IMR-90 (cell line): ENCODE measurements at regions not wholly inside any gene's neighbourhood (a gene's known extent, or its start where the extent isn't known, plus 50 kb on each side); places are given as distances from the start of the nearest gene placed in this dataset.

Experiments used
- ATAC-seq: fragments of 200-7000 bp; cut with Tn5 transposase; 2 replicates; pipeline ENCODE4 v1.9.1; 2020; ENCODE audit warnings: low read depth, mild to moderate bottlenecking, moderate library complexity
- BruUV-seq: library from RNA; stranded (reverse); fragments of 400-500 nt; replicated peaks from 2 replicates; lab custom pipeline; 2021; lab: Mats Ljungman, UMichigan
- CTCF ChIA-PET: fragments of 300-600 bp; formaldehyde crosslinking; extraction: SDS; loops from one replicate; lab custom pipeline; 2021; ENCODE audit warnings: antibody characterized with exemption; lab: Yijun Ruan, JAX
- POLR2A ChIA-PET: fragments of 300-600 bp; sonication (Branson Sonifier 250); formaldehyde crosslinking; loops from one replicate; lab custom pipeline; 2022; ENCODE audit warnings: antibody characterized with exemption; ENCODE audit not compliant: unreplicated experiment; lab: Charles Lee
- DNase-seq: peaks from one replicate; pipeline ENCODE4 v3.0.0; 2013
- H2AFZ ChIP-seq: replicated peaks from 2 replicates; pipeline ENCODE3; 2013; ENCODE audit warnings: low read length, mild to moderate bottlenecking; ENCODE audit not compliant: poor library complexity
- H2AK5ac ChIP-seq: 2 replicates; pipeline ENCODE4 v1.6.1; 2013; ENCODE audit warnings: low read depth, low read length, inconsistent platforms
- H2AK9ac ChIP-seq: replicated peaks from 2 replicates; pipeline ENCODE3; 2013; ENCODE audit warnings: mild to moderate bottlenecking, low read depth, low read length, moderate library complexity; ENCODE audit not compliant: poor library complexity
- H2BK120ac ChIP-seq: 2 replicates; pipeline ENCODE4 v1.6.1; 2013; ENCODE audit warnings: low read depth, low read length, inconsistent platforms
- H2BK15ac ChIP-seq: 3 replicates; pipeline ENCODE4 v1.6.1; 2013; ENCODE audit warnings: low read depth, low read length, inconsistent platforms
- H2BK20ac ChIP-seq: 2 replicates; pipeline ENCODE4 v1.6.1; 2013; ENCODE audit warnings: low read depth, mild to moderate bottlenecking, inconsistent platforms, low read length, moderate library complexity
- H2BK5ac ChIP-seq: 2 replicates; pipeline ENCODE4 v1.6.1; 2013; ENCODE audit warnings: mild to moderate bottlenecking, low read depth, low read length, inconsistent platforms; ENCODE audit not compliant: poor library complexity, severe bottlenecking
- H3K14ac ChIP-seq: replicated peaks from 2 replicates; pipeline ENCODE4 v1.6.1; 2013; ENCODE audit warnings: low read depth, low read length, inconsistent platforms
- H3K18ac ChIP-seq: 2 replicates; pipeline ENCODE4 v1.6.1; 2013; ENCODE audit warnings: low read depth, low read length, control low read depth
- H3K23ac ChIP-seq: 2 replicates; pipeline ENCODE4 v1.6.1; 2013; ENCODE audit warnings: low read depth, low read length, inconsistent platforms
- H3K27ac ChIP-seq: 2 replicates; pipeline ENCODE4 v1.5.1; 2013; ENCODE audit warnings: mild to moderate bottlenecking, control low read depth, low read length; ENCODE audit not compliant: insufficient read depth
- H3K27me3 ChIP-seq: 2 replicates; pipeline ENCODE4 v1.6.1; 2013; ENCODE audit warnings: low read length; ENCODE audit not compliant: control insufficient read depth, insufficient read depth
- H3K36me3 ChIP-seq: 2 replicates; pipeline ENCODE4 v1.6.1; 2013; ENCODE audit warnings: low read length, mixed read lengths; ENCODE audit not compliant: control insufficient read depth, insufficient read depth
- H3K4ac ChIP-seq: 2 replicates; pipeline ENCODE4 v1.6.1; 2013; ENCODE audit warnings: low read depth, low read length, inconsistent platforms
- H3K4me1 ChIP-seq: 2 replicates; pipeline ENCODE4 v1.6.1; 2013; ENCODE audit warnings: low read length, mixed read lengths; ENCODE audit not compliant: control insufficient read depth, insufficient read depth
- H3K4me2 ChIP-seq: 2 replicates; pipeline ENCODE4 v1.6.1; 2013; ENCODE audit warnings: low read depth, mild to moderate bottlenecking, control low read depth, low read length, moderate library complexity
- H3K4me3 ChIP-seq: 2 replicates; pipeline ENCODE4 v1.5.1; 2013; ENCODE audit warnings: low read depth, mild to moderate bottlenecking, control low read depth, low read length, moderate library complexity; ENCODE audit not compliant: insufficient read depth
- H3K56ac ChIP-seq: 2 replicates; pipeline ENCODE4 v1.6.1; 2013; ENCODE audit warnings: low read length, inconsistent platforms; ENCODE audit not compliant: insufficient read depth; ENCODE audit errors: extremely low read depth
- H3K79me1 ChIP-seq, 2 experiments: 2 replicates each; pipeline ENCODE4 v1.6.1; 2013; ENCODE audit warnings: low read length in 2 of 2, inconsistent platforms in 1 of 2, low read depth in 1 of 2
- H3K9ac ChIP-seq: 2 replicates; pipeline ENCODE4 v1.6.1; 2013; ENCODE audit warnings: low read depth, low read length, control low read depth
- H3K9me1 ChIP-seq: 2 replicates; pipeline ENCODE4 v1.6.1; 2013; ENCODE audit warnings: low read length, inconsistent platforms; ENCODE audit not compliant: insufficient read depth
- H3K9me3 ChIP-seq: 2 replicates; pipeline ENCODE4 v1.6.1; 2013; ENCODE audit warnings: low read length; ENCODE audit not compliant: control insufficient read depth, insufficient read depth
- H4K20me1 ChIP-seq: 2 replicates; pipeline ENCODE4 v1.6.1; 2013; ENCODE audit warnings: low read length, inconsistent platforms; ENCODE audit not compliant: insufficient read depth
- H4K5ac ChIP-seq: 2 replicates; pipeline ENCODE4 v1.6.1; 2013; ENCODE audit warnings: mild to moderate bottlenecking, low read depth, low read length, control low read depth
- H4K8ac ChIP-seq, 2 experiments: 2 replicates each; pipeline ENCODE4 v1.6.1; 2013; ENCODE audit warnings: low read depth in 2 of 2, low read length in 2 of 2, control low read depth in 1 of 2, inconsistent platforms in 1 of 2
- H4K91ac ChIP-seq: 2 replicates; pipeline ENCODE4 v1.6.1; 2013; ENCODE audit warnings: low read depth, low read length, inconsistent platforms; ENCODE audit not compliant: insufficient read depth
- MAFK ChIP-seq: IDR thresholded peaks from 2 replicates; pipeline ENCODE4 v1.6.1; 2012; ENCODE audit warnings: low read depth, low read length, improper control_type of control experiment
- WGBS, 2 experiments: methylation state at CpG; one replicate each; pipeline versions ENCODE4 v1.1.5 to v1.1.7; 2013; ENCODE audit warnings: missing lambda C conversion rate in 2 of 2; ENCODE audit not compliant: insufficient read length in 1 of 2; ENCODE audit errors: extremely low coverage in 2 of 2; 5-methylcytosine and 5-hydroxymethylcytosine counted together
- dilution Hi-C: fragments of 300-500 bp; cut with HindIII; formaldehyde crosslinking; loops from one replicate; pipeline ENCODE4 v1.14.3; 2018; ENCODE audit warnings: low sequenced_read_pairs; ENCODE audit not compliant: unreplicated experiment
- in situ Hi-C: fragments of 300-500 bp; cut with MboI; formaldehyde crosslinking; loops from 3 replicates; pipeline ENCODE4 v1.14.3; 2019; ENCODE audit warnings: low sequenced_read_pairs, inconsistent platforms, mixed read lengths
- intact Hi-C: fragments of 100-400 bp; cut with micrococcal nuclease; formaldehyde crosslinking; loops from 2 replicates; pipeline ENCODE4 v1.10.0; 2022

- no peak for DNase-seq
- Histone ChIP-seq H3K4me1 (no peaks in the 10 kb centered on the region), H3K36me3 (no peaks in the 10 kb centered on the region), H2BK120ac (no peak overlapping the region), H3K4me2 (no peak overlapping the region), H3K23ac (no peak overlapping the region), H2AK9ac (no peak overlapping the region), H2BK5ac (no peak overlapping the region), H3K27ac (no peak overlapping the region), H3K18ac (no peak overlapping the region), H4K20me1 (no peaks in the 10 kb centered on the region), H4K91ac (no peak overlapping the region), H3K4me3 (no peak overlapping the region), H2BK20ac (no peak overlapping the region), H2AK5ac (no peak overlapping the region), H3K79me1 (no peaks in the 10 kb centered on the region), H4K5ac (no peak overlapping the region), H3K9me3 (no peaks in the 10 kb centered on the region), H3K9ac (no peak overlapping the region), H3K9me1 (no peaks in the 10 kb centered on the region), H3K27me3 (no peaks in the 10 kb centered on the region), H3K4ac (no peak overlapping the region), H2AFZ (no peak overlapping the region), H4K8ac (no peak overlapping the region), H2BK15ac (no peak overlapping the region), H3K56ac (no peak overlapping the region), H3K14ac (no peak overlapping the region)
- ChIA-PET CTCF (no interaction called here), POLR2A (no interaction called here)
- dilution Hi-C loops (no loop called here), in situ Hi-C loops (no loop called here), intact Hi-C loops (no loop called here)
- WGBS, 2 experiments, result no CpG with 5 or more reads among the region's 5 CpGs
- no peak for TF ChIP-seq MAFK
- no TSS peak for BruUV-seq
- no peak for ATAC-seq
Measured at GRCh38 chr7:88361357-88361756, 54.7 kb upstream of the STEAP4 start.
